Activated CD4-positive, alpha-beta memory T cell treated with anti-CD3 and anti-CD28 coated beads, Interleukin-2, amount 10 ng/mL, durations not matched to agents 7 days and 5 days (primary cell): ENCODE measurements at regions not wholly inside any gene's neighbourhood (a gene's known extent, or its start where the extent isn't known, plus 50 kb on each side); places are given as distances from the start of the nearest gene placed in this dataset.

Experiments used
- CTCF ChIA-PET: fragments of 350-600 bp; sonication (Branson Sonifier 250); formaldehyde crosslinking; loops from one replicate; lab custom pipeline; 2021; ENCODE audit warnings: antibody characterized with exemption, inconsistent platforms; lab: Charles Lee
- POLR2A ChIA-PET: fragments of 350-600 bp; sonication (Branson Sonifier 250); formaldehyde crosslinking; loops from one replicate; lab custom pipeline; 2021; ENCODE audit warnings: antibody characterized with exemption; lab: Charles Lee
- DNase-seq: peaks from one replicate; pipeline ENCODE4 v3.0.0-alpha.2; 2020
- H3K27ac Mint-ChIP-seq: one replicate; pipeline ENCODE4 v1.8.0; 2021; ENCODE audit warnings: mild to moderate bottlenecking, mixed read lengths
- H3K27me3 Mint-ChIP-seq: one replicate; pipeline ENCODE4 v1.8.0; 2021; ENCODE audit warnings: mixed read lengths
- H3K36me3 Mint-ChIP-seq: one replicate; pipeline ENCODE4 v1.8.0; 2021; ENCODE audit warnings: low read depth, mixed read lengths
- H3K4me1 Mint-ChIP-seq: one replicate; pipeline ENCODE4 v1.8.0; 2021; ENCODE audit warnings: mixed read lengths
- H3K4me3 Mint-ChIP-seq: one replicate; pipeline ENCODE4 v1.8.0; 2021; ENCODE audit warnings: mild to moderate bottlenecking, mixed read lengths
- H3K9me3 Mint-ChIP-seq: one replicate; pipeline ENCODE4 v1.8.0; 2021; ENCODE audit warnings: mixed read lengths

GRCh38 chr1:232393444-232394146 lies 236.3 kb downstream of the SIPA1L2 start:
- Mint-ChIP-seq H3K27ac (no peak overlapping the region), H3K9me3 (no peaks in the 10 kb centered on the region), H3K27me3 (peaks cover 2% of the 10 kb centered on the region), H3K36me3 (no peaks in the 10 kb centered on the region), H3K4me1 (no peaks in the 10 kb centered on the region), H3K4me3 (no peak overlapping the region)
- DNase-seq: no peak
- POLR2A ChIA-PET: no interaction called here
- CTCF ChIA-PET: no interaction called here

- Mint-ChIP-seq H3K36me3 (no peaks in the 10 kb centered on the region), H3K9me3 (no peaks in the 10 kb centered on the region), H3K4me1 (no peaks in the 10 kb centered on the region), H3K27me3 (peaks cover 2% of the 10 kb centered on the region), H3K27ac (no peak overlapping the region), H3K4me3 (no peak overlapping the region)
- CTCF ChIA-PET: no interaction called here
- no peak for DNase-seq
- POLR2A ChIA-PET: no interaction called here
Measured at GRCh38 chr1:232393010-232393409, 236.9 kb downstream of the SIPA1L2 start.

- Mint-ChIP-seq H3K36me3 (no peaks in the 10 kb centered on the region), H3K4me1 (no peaks in the 10 kb centered on the region), H3K9me3 (no peaks in the 10 kb centered on the region), H3K27ac (no peak overlapping the region), H3K27me3 (peaks cover 2% of the 10 kb centered on the region), H3K4me3 (no peak overlapping the region)
- DNase-seq: no peak
- ChIA-PET POLR2A (no interaction called here), CTCF (no interaction called here)
Measured at GRCh38 chr1:232390590-232390989, 239.3 kb downstream of the SIPA1L2 start.

- H3K27me3 Mint-ChIP-seq: peaks cover 2% of the 10 kb centered on the region
- CTCF ChIA-PET: no interaction called here
- no peak for DNase-seq
- H3K4me3 Mint-ChIP-seq: no peak overlapping the region
- H3K36me3 Mint-ChIP-seq: no peaks in the 10 kb centered on the region
- no peaks in the 10 kb centered on the region for H3K4me1 Mint-ChIP-seq
- POLR2A ChIA-PET: no interaction called here
- H3K9me3 Mint-ChIP-seq: no peaks in the 10 kb centered on the region
- no peak overlapping the region for H3K27ac Mint-ChIP-seq
Measured at GRCh38 chr1:232389744-232390143, 240.2 kb downstream of the SIPA1L2 start.

GRCh38 chr1:232388363-232388762 lies 241.6 kb downstream of the SIPA1L2 start:
- Mint-ChIP-seq H3K36me3 (no peaks in the 10 kb centered on the region), H3K27ac (no peak overlapping the region), H3K9me3 (no peaks in the 10 kb centered on the region), H3K4me3 (no peak overlapping the region), H3K4me1 (no peaks in the 10 kb centered on the region), H3K27me3 (peaks cover 2% of the 10 kb centered on the region)
- DNase-seq: no peak
- CTCF ChIA-PET: no interaction called here
- POLR2A ChIA-PET: no interaction called here

- POLR2A ChIA-PET: no interaction called here
- no peaks in the 10 kb centered on the region for H3K4me1 Mint-ChIP-seq
- H3K9me3 Mint-ChIP-seq: no peaks in the 10 kb centered on the region
- no peak overlapping the region for H3K4me3 Mint-ChIP-seq
- CTCF ChIA-PET: no interaction called here
- no peaks in the 10 kb centered on the region for H3K27me3 Mint-ChIP-seq
- H3K36me3 Mint-ChIP-seq: no peaks in the 10 kb centered on the region
- H3K27ac Mint-ChIP-seq: no peak overlapping the region
- no peak for DNase-seq
Measured at GRCh38 chr1:232386721-232387510, 243.0 kb downstream of the SIPA1L2 start.

GRCh38 chr1:232386294-232386693 lies 243.6 kb downstream of the SIPA1L2 start:
- POLR2A ChIA-PET: no interaction called here
- H3K4me1 Mint-ChIP-seq: no peaks in the 10 kb centered on the region
- no peaks in the 10 kb centered on the region for H3K36me3 Mint-ChIP-seq
- H3K9me3 Mint-ChIP-seq: no peaks in the 10 kb centered on the region
- CTCF ChIA-PET: no interaction called here
- DNase-seq: no peak
- no peak overlapping the region for H3K27ac Mint-ChIP-seq
- no peaks in the 10 kb centered on the region for H3K27me3 Mint-ChIP-seq
- H3K4me3 Mint-ChIP-seq: no peak overlapping the region

- H3K4me3 Mint-ChIP-seq: no peak overlapping the region
- ChIA-PET POLR2A (no interaction called here), CTCF (no interaction called here)
Measured at GRCh38 chr1:232385221-232385620, 244.7 kb downstream of the SIPA1L2 start.

GRCh38 chr1:232384171-232384883 lies 245.6 kb downstream of the SIPA1L2 start:
- POLR2A ChIA-PET: no interaction called here
- Mint-ChIP-seq H3K36me3 (no peaks in the 10 kb centered on the region), H3K4me3 (no peak overlapping the region), H3K27ac (no peak overlapping the region), H3K9me3 (no peaks in the 10 kb centered on the region), H3K4me1 (no peaks in the 10 kb centered on the region), H3K27me3 (peaks cover 3% of the 10 kb centered on the region)
- CTCF ChIA-PET: no interaction called here
- no peak for DNase-seq

More at GRCh38 chr1:232385221-232385620, 244.7 kb downstream of the SIPA1L2 start:
- Mint-ChIP-seq H3K9me3 (no peaks in the 10 kb centered on the region), H3K27me3 (peaks cover 3% of the 10 kb centered on the region), H3K36me3 (no peaks in the 10 kb centered on the region), H3K4me1 (no peaks in the 10 kb centered on the region), H3K27ac (no peak overlapping the region)
- DNase-seq: no peak

- H3K27ac Mint-ChIP-seq: no peak overlapping the region
- H3K36me3 Mint-ChIP-seq: no peaks in the 10 kb centered on the region
- H3K4me3 Mint-ChIP-seq: no peak overlapping the region
- H3K9me3 Mint-ChIP-seq: no peaks in the 10 kb centered on the region
- POLR2A ChIA-PET: no interaction called here
- no peak for DNase-seq
- peaks cover 3% of the 10 kb centered on the region for H3K27me3 Mint-ChIP-seq
- CTCF ChIA-PET: no interaction called here
- no peaks in the 10 kb centered on the region for H3K4me1 Mint-ChIP-seq
Measured at GRCh38 chr1:232383455-232384123, 246.3 kb downstream of the SIPA1L2 start.

- peaks cover 3% of the 10 kb centered on the region for H3K27me3 Mint-ChIP-seq
- H3K36me3 Mint-ChIP-seq: no peaks in the 10 kb centered on the region
- no peaks in the 10 kb centered on the region for H3K4me1 Mint-ChIP-seq
- ChIA-PET POLR2A (no interaction called here), CTCF (no interaction called here)
- H3K4me3 Mint-ChIP-seq: no peak overlapping the region
- H3K9me3 Mint-ChIP-seq: no peaks in the 10 kb centered on the region
- DNase-seq: no peak
- no peak overlapping the region for H3K27ac Mint-ChIP-seq
Measured at GRCh38 chr1:232382671-232383070, 247.3 kb downstream of the SIPA1L2 start.

- DNase-seq: no peak
- H3K36me3 Mint-ChIP-seq: no peaks in the 10 kb centered on the region
- H3K27me3 Mint-ChIP-seq: peaks cover 3% of the 10 kb centered on the region
- ChIA-PET POLR2A (no interaction called here), CTCF (no interaction called here)
- H3K4me1 Mint-ChIP-seq: no peaks in the 10 kb centered on the region
- H3K9me3 Mint-ChIP-seq: no peaks in the 10 kb centered on the region
- H3K27ac Mint-ChIP-seq: no peak overlapping the region
- H3K4me3 Mint-ChIP-seq: no peak overlapping the region
Measured at GRCh38 chr1:232381394-232382100, 248.4 kb downstream of the SIPA1L2 start.
